EH (cell line): ENCODE measurements at regions not wholly inside any gene's neighbourhood (a gene's known extent, or its start where the extent isn't known, plus 50 kb on each side); places are given as distances from the start of the nearest gene placed in this dataset.
A peak's percentile ranks its signal among the peaks of the same experiment; 100 is the strongest.

Experiments used
- DNase-seq: peaks from one replicate; pipeline ENCODE4 v3.0.0-alpha.2; 2015; ENCODE audit warnings: low read depth

DNA sequence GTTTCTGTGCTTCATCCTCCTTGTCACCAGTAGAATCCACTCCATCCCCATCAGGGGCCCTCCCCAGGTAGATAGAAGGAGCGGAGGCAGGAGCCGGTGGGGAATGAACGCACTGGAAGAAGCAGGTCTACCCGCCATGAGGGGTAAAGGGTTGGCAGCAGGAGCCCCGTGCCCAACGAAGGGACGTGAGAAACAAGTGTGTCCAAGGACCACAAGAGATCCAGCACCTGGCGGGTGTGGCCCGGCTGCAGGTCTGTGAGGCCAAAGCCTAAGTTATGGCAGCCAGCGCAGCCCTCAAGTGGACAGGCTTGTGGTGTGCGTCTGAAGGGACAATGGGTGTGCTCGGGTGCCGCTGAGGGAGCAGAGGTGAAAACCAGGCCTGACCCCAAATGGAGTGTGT, 94.3 kb downstream of the IRX2 start:
- DNase-seq = no peak

GRCh38 chr5:2656206-2656605, 95.3 kb downstream of the IRX2 start:
- peak; percentile 76 for DNase-seq

GRCh38 chr5:2653991-2654390, 97.5 kb downstream of the IRX2 start:
- no peak for DNase-seq

GRCh38 chr5:2651116-2651515, 100.4 kb downstream of the IRX2 start:
- no peak for DNase-seq

- no peak for DNase-seq
These were observed 108.7 kb downstream of the IRX2 start for GRCh38 chr5:2642684-2643345.

GRCh38 chr5:2640717-2641116, 110.8 kb downstream of the IRX2 start:
- no peak for DNase-seq

- DNase-seq = no peak
These were observed 112.1 kb downstream of the IRX2 start for GRCh38 chr5:2639425-2639824.

DNA sequence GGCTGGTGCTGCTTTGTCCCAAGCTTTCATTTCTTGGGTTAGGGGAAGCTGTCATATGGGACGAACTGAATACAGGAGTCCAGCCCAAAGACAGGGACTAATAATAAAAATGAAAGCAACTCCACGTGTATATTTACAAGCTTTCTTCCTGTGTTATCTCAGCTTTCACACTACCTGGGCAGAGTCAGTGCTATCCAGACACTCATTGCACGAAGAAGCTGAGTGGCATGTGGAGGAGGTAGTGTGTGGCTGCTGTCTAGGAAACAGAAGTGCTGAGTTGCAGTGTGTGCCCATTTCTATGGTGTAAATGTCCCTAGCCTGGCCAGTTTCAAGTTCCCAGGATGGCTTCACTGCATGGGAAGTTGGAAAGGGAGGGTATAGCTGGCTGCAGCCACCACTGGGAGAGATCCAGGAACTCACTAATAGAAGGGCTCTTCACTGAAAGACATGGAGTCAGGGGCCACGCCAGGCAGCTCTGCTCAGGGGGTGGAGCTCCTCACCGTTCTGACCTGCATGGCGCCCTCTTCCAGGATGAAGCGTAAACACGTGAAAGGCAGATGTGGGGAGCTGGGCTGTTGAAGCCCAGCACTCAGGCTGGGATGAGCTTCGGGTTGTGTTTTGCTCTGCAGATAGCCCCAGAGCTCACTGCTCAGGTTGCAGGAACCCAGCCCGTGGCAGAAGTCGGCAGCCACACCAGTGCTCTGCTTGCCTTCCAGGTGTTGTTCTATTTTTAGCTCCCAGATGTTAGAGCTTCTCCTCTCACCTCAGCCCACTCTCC, 116.9 kb downstream of the IRX2 start:
- no peak for DNase-seq

GRCh38 chr5:2633992-2634391, 117.5 kb downstream of the IRX2 start:
- no peak for DNase-seq

GRCh38 chr5:2631758-2632157, 119.7 kb downstream of the IRX2 start:
- no peak for DNase-seq

- DNase-seq = no peak
These were observed 122.4 kb downstream of the IRX2 start for GRCh38 chr5:2629045-2629444.

- DNase-seq = no peak
These were observed 123.6 kb downstream of the IRX2 start for GRCh38 chr5:2627867-2628266.

DNA sequence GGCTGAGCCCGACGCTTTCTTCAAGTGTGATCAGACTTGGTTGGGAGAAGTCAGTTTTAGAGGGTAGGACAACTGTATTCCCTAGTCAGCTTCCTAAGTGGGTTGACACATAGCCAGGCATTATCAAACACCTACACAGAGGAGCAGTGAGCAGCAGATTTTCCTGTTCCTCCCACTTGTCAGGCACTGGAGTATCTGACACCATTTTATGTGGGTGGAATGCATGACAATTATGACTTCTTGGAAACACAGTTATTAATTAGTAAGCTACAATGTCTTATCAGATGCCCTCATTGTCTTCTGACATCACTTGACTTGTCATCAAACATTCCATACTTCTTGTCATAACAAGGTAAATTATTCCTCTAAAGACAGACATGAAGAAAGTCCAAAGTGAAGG, 124.9 kb downstream of the IRX2 start:
- DNase-seq = no peak

GRCh38 chr5:2622866-2623265, 128.6 kb downstream of the IRX2 start:
- DNase-seq = no peak

DNA sequence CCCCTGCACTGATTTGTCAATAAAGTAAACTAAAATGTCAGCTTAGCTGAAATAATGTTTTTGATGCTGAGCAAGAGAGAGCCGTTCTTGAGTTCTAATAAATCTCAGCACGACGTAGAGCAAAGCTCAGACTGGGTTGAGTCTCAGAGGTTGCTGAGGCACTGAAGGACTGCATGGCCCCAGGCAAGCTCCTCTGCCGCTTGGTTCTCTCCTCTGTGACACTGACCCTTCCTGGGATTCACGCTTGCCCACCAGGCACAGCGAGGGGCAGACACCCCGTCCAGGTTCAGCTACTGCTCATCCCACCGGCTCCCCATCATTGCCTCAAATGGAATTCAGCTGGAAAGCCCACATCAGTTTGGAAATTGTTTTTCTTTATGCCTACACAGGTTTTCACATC, 129.8 kb downstream of the IRX2 start:
- no peak for DNase-seq

DNA sequence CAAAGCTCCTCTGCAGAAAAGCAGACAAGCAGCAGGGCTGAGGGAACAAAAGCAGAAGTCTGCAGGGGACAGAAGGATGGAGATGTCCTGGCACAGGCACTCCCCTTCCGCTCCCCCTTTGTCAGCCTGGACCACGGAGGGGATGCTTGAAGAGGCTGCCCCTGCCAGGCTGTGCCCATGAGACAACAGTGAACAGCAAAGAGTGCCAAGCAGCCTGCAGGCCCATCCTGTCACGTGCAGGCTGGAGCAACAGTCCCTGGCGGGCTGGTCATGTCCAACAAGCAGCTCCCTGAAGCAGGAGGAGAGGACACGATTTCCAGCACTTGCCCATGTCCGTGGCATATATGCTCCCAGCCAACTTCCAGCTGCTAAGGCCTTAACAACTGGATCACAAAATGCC, 132.3 kb downstream of the IRX2 start:
- no peak for DNase-seq

DNA sequence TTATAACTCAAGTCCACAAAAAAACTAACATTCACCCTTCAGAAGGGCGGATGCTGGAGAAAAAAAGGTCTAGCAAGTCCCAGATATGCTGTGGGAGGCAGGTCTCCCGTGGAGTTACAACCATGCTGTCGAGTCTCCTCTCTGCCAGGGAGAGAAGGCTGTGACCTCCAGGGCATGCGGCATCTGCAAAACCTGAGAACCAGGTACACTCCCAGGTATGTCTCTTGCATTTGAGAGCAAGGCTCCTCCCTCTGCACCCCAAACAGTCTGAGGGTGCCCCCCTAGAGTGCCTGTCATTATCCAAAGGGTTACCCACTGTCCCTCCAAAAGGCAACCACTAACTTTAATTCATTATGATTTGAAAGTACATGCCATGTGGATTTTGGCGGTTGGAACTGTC, 134.0 kb downstream of the IRX2 start:
- DNase-seq = no peak

DNA sequence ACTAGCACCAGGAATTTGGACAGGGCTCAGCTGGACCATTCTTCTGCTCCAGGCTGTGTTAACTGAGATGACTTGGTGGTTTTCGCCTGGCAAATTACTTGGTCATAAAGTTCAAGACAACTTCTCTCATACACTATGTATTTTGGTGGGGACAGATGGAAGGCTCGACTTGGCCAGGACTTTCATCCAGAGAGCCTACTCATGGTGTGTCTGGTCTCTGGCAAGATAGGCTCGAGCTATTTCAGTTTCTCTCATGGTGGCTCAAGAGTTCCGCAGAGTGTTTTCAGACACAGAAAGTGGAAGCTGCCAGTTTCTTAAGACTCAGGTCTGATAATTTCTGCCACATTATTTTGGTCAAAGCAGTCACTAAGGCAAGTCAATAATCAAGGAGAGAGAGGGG, 135.6 kb downstream of the IRX2 start:
- no peak for DNase-seq

- no peak for DNase-seq
These were observed 136.9 kb downstream of the IRX2 start for GRCh38 chr5:2614571-2614970.

DNA sequence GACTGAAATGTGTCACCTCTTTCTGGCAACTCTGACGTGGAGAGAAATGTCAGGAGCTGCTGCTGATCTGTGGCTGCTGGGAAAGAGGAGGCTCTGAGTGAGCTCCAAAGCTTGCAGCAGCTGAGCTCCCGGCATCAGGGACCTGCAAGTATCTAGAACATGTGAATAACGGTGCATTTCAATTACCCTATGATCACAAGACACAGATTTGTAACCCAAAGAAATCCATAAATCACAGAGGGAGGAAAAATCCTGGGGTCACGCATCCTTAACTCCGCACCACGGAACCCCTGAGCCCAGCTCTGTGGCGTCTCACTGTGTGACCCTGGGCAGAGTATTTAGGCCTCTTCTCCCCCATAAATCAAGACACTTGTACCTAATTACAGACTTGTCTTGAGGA, 139.8 kb downstream of the IRX2 start:
- no peak for DNase-seq

- no peak for DNase-seq
These were observed 140.5 kb downstream of the IRX2 start for GRCh38 chr5:2610986-2611385.

DNA sequence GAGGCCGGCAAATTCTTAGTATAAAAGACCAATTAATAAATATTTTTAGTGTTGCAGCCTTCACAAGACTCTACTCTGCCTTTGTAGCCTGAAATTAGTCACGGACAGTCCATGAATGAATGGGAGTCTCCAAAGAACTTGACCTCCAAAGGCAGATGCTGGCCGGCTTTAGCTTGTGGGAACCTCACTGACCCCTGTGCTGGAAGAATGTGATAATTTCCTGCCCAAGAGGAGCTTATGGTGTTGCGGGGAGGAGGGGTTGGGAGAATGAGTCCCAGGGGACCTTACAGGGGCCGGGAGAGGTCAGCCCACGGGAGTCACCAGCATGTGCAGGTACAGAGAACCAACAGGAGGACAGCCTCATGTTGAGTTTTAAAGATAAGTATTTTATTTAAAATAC, 143.1 kb downstream of the IRX2 start:
- DNase-seq = no peak

DNA sequence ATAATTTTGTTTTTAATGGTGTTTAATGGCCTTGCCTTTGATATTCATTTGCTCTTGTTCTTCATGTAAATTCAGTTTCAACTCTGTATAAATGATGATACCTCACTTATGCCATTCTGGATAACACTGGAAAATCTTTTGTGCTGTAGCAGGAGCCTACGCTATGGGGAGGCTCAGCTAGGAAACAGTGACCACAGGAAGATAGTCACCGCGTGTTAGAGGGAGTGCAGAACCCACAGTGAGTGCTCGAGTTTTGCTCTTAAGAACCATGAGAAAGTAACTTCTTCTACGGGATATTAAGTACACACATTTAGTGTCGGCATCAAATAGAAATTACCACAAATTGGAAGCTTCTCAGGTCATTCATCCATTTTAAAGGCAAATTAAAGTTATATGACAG, 143.9 kb downstream of the IRX2 start:
- DNase-seq = no peak

GRCh38 chr5:2603272-2603575, 148.3 kb downstream of the IRX2 start:
- no peak for DNase-seq
